Gastroesophageal sphincter (tissue), 4 donors: ENCODE measurements at regions not wholly inside any gene's neighbourhood (a gene's known extent, or its start where the extent isn't known, plus 50 kb on each side); places are given as distances from the start of the nearest gene placed in this dataset.

Source experiments
- ATAC-seq: fragments of 150-250 bp; one replicate; pipeline ENCODE4 v1.9.1; 2016; ENCODE audit warnings: mild to moderate bottlenecking, moderate library complexity
- H3K27ac ChIP-seq, 4 donors: fragments of 200-600 bp; sonication (generic) in 3 of 4; 1 replicate in 3 of 4; 2 replicates in 1 of 4; pipeline ENCODE4 v1.5.1; 2016 to 2019
- H3K27me3 ChIP-seq: fragments of 200-600 bp; sonication (generic); one replicate; pipeline ENCODE4 v1.5.1; 2019
- H3K36me3 ChIP-seq, 2 donors: fragments of 200-600 bp; sonication (generic); one replicate each; pipeline ENCODE4 v1.5.1; 2019; ENCODE audit warnings: control low read depth in 1 of 2
- H3K4me1 ChIP-seq, 3 donors: fragments of 200-600 bp; sonication (generic); 1 replicate in 2 of 3; 2 replicates in 1 of 3; pipeline ENCODE4 v1.5.1; 2016 to 2019; ENCODE audit warnings: control low read depth in 2 of 3
- H3K4me3 ChIP-seq, 2 donors: fragments of 200-600 bp; sonication (generic); one replicate each; pipeline ENCODE4 v1.5.1; 2019; ENCODE audit warnings: mild to moderate bottlenecking in 1 of 2, moderate library complexity in 1 of 2
- H3K9me3 ChIP-seq, 3 donors: fragments of 200-600 bp; sonication (generic); one replicate each; pipeline ENCODE4 v1.5.1; 2017 to 2019; ENCODE audit warnings: control low read depth in 2 of 3
- EP300 ChIP-seq: sonication (generic); formaldehyde crosslinking; IDR thresholded peaks from one replicate; pipeline ENCODE4 v1.6.1; 2017; ENCODE audit warnings: antibody characterized with exemption, mild to moderate bottlenecking
- POLR2A ChIP-seq, 2 donors: fragments of 450-650 bp; IDR thresholded peaks; one replicate each; pipeline ENCODE4 v1.6.1; 2017; ENCODE audit warnings: antibody characterized with exemption in 2 of 2, mild to moderate bottlenecking in 2 of 2, moderate library complexity in 1 of 2
- POLR2AphosphoS5 ChIP-seq: sonication (generic); formaldehyde crosslinking; IDR thresholded peaks from one replicate; pipeline ENCODE4 v1.6.1; 2017; ENCODE audit warnings: antibody characterized with exemption
- WGBS, 2 donors: methylation state at CpG; one replicate each; pipeline ENCODE4 v1.1.5; 2018; ENCODE audit warnings: low coverage in 1 of 2; 5-methylcytosine and 5-hydroxymethylcytosine counted together
- TF ChIP-seq, protein P1 (sequence below), 4 experiments: fragments of 200-600 bp in 2 of 4; fragments of 450-650 bp in 2 of 4; sonication (generic) in 1 of 4; IDR thresholded peaks; one replicate each; pipeline ENCODE4 v1.5.1; 2017 to 2019; ENCODE audit warnings: antibody characterized with exemption in 4 of 4, mild to moderate bottlenecking in 2 of 4, moderate library complexity in 2 of 4

DNA sequence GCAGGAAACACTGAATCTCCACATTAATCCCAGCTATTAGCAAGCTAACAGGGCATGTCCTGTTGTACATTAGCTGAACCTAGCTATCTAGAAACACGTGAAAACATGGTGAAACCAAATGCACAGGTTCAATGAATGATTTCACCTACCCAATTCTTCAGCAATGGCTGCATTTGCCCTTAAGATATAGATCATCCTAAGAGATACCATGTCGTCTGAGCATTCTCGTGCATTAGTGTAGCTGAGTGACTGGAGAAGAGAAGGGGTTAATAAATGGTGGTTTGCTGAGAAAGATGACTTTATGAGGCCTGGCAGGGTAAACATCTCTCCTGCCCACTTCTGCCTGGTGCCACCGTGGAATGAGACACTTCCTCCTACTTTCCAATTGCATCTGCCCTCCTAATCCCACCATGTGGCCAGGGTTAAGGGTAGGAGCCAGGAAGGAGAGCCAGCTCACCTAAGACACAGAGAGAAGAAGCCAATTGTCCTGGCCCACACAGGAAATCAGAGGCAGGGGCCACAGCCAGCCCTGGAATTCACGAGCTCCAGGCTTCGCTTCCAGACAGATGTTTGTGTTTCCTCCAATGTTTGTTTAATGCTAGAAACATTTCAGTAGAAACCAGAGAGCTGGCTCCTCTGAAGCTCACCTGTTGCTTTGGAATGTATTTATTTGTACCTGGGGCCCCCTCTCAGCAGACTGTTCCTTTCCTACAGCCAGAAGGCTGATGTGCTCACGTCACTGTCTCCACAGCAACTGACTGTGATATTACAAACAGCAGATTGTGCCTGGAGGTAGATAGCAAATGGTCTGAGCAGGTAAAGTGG is 126.0 kb upstream of the PARP11 start:
- H3K27me3 ChIP-seq: no peaks in the 10 kb centered on the region
- no peaks in the 10 kb centered on the region for H3K4me1 ChIP-seq
- no peaks in the 10 kb centered on the region for H3K36me3 ChIP-seq
- H3K4me3 ChIP-seq: no peak overlapping the region
- no peak for TF ChIP-seq EP300
- no peak for TF ChIP-seq POLR2A (IDR thresholded peaks at IDR 0.05)
- TF ChIP-seq, protein P1, sequence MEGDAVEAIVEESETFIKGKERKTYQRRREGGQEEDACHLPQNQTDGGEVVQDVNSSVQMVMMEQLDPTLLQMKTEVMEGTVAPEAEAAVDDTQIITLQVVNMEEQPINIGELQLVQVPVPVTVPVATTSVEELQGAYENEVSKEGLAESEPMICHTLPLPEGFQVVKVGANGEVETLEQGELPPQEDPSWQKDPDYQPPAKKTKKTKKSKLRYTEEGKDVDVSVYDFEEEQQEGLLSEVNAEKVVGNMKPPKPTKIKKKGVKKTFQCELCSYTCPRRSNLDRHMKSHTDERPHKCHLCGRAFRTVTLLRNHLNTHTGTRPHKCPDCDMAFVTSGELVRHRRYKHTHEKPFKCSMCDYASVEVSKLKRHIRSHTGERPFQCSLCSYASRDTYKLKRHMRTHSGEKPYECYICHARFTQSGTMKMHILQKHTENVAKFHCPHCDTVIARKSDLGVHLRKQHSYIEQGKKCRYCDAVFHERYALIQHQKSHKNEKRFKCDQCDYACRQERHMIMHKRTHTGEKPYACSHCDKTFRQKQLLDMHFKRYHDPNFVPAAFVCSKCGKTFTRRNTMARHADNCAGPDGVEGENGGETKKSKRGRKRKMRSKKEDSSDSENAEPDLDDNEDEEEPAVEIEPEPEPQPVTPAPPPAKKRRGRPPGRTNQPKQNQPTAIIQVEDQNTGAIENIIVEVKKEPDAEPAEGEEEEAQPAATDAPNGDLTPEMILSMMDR (IDR thresholded peaks at IDR 0.05): no peak
- no peak for TF ChIP-seq POLR2AphosphoS5
- H3K27ac ChIP-seq: no peak overlapping the region
- no peaks in the 10 kb centered on the region for H3K9me3 ChIP-seq
- WGBS, 2 donors: 53 to 70% methylated on average over 6 to 7 of the region's 7 CpGs
- no peak for ATAC-seq

DNA sequence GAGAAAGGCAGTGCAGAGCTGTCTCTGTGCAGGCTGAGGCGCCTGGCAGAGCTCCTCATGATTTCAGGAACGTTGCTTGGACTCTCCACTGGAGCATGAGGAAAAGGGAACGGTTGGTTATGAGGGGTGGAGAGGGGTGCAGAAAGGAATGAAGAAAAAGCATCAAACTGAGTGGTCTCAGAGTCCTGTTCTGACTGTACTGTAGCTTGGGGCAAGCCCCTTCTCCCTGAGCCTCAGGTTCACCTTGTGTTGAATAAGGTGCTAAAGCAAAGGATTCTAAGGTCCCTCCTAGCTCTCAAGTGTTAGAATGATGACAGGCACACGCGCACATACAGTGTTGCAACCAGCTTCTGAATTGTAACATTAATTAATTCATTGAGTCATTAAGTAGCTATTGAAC is 125.2 kb upstream of the PARP11 start:
- ATAC-seq: no peak
- H3K9me3 ChIP-seq: no peaks in the 10 kb centered on the region
- H3K4me1 ChIP-seq: no peaks in the 10 kb centered on the region
- 77 to 100% methylated on average over 2 to 4 of the region's 5 CpGs for WGBS, 2 donors
- no peaks in the 10 kb centered on the region for H3K27me3 ChIP-seq
- H3K27ac ChIP-seq: no peak overlapping the region
- no peak for TF ChIP-seq POLR2A (IDR thresholded peaks at IDR 0.05)
- TF ChIP-seq, protein P1 (IDR thresholded peaks at IDR 0.05): no peak
- TF ChIP-seq EP300: no peak
- no peak for TF ChIP-seq POLR2AphosphoS5
- H3K4me3 ChIP-seq: no peak overlapping the region
- H3K36me3 ChIP-seq: no peaks in the 10 kb centered on the region

DNA sequence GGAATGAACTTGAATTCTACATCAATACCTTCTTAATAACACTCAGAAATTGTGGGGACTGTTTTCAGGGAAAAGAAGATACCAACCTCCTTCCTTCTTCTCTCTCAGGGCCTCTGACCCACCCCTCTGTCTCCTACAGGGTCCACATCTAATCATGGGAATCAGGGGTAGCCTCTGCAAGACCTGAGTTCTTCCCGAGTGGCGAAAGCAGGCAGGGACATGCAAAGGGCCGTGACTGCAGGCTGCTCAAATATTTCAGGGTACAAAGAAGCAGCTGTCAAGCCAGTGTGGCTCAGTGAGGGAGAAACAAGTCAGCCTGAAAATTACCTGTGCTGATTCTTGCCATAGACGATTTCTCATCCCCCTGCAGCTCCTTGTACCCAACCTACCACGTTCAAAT is 123.1 kb upstream of the PARP11 start:
- no peak for TF ChIP-seq POLR2A (IDR thresholded peaks at IDR 0.05)
- TF ChIP-seq, protein P1 (IDR thresholded peaks at IDR 0.05): no peak
- no peaks in the 10 kb centered on the region for H3K4me1 ChIP-seq
- ATAC-seq: no peak
- WGBS, 2 donors: 52 to 66% methylated on average over 2 to 5 of the region's 5 CpGs
- no peaks in the 10 kb centered on the region for H3K36me3 ChIP-seq
- peaks cover 8% of the 10 kb centered on the region for H3K27me3 ChIP-seq
- H3K9me3 ChIP-seq: no peaks in the 10 kb centered on the region
- H3K4me3 ChIP-seq: no peak overlapping the region
- H3K27ac ChIP-seq: no peak overlapping the region

DNA sequence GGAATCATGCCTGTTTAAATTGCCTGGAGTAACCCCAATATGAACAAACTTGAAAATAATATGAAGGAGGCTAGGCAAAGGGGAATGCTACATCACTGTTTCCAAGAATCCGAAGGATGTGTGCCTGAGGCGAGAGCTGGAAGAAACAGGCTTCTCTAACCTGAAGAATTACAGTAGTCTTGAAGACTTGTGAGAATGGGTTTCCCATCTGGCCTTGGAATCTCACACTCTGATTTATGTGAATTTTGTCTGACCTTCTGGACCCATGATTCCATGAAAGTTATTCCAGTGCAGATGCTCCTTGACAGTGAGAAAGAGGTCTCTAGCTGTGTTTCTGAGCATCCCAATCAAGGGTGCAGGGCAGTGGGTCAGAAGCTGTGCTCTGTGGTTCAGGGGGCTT is 122.1 kb upstream of the PARP11 start:
- Histone ChIP-seq H3K4me1 (no peaks in the 10 kb centered on the region), H3K36me3 (no peaks in the 10 kb centered on the region), H3K9me3 (no peaks in the 10 kb centered on the region), H3K27me3 (peaks cover 18% of the 10 kb centered on the region), H3K4me3 (no peak overlapping the region), H3K27ac (no peak overlapping the region)
- no peak for ATAC-seq
- WGBS, 2 donors: 40 to 81% methylated on average over 1 to 2 of the region's 2 CpGs
- no peak for TF ChIP-seq POLR2A (IDR thresholded peaks at IDR 0.05)
- TF ChIP-seq EP300: no peak
- TF ChIP-seq POLR2AphosphoS5: no peak
- TF ChIP-seq, protein P1 (IDR thresholded peaks at IDR 0.05): no peak

DNA sequence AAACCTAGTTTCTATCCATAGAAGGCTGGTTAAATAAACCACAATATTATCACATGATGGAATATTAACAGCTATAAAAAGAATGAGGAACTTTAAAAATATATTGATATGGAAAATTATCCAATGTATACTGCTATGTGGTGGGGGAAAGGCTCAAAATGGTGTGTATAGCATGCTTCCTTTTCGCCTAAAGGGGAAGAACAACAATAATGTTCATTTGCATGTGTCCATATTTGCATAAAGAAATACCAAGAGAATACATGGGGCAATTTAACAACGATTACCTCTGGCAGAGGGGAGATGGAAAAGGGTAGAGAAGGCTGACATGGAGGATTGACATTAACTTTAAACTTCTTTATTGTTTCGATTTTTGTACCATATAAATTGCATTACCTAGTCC is 121.3 kb upstream of the PARP11 start:
- TF ChIP-seq POLR2AphosphoS5 (no peak), EP300 (no peak), POLR2A (IDR thresholded peaks at IDR 0.05) (no peak)
- TF ChIP-seq, protein P1 (IDR thresholded peaks at IDR 0.05): no peak
- Histone ChIP-seq H3K4me3 (no peak overlapping the region), H3K4me1 (no peaks in the 10 kb centered on the region), H3K27ac (no peak overlapping the region), H3K36me3 (no peaks in the 10 kb centered on the region), H3K27me3 (peaks cover 26% of the 10 kb centered on the region), H3K9me3 (no peaks in the 10 kb centered on the region)
- 60 to 70% methylated on average over 3 of the region's 3 CpGs for WGBS, 2 donors
- ATAC-seq: no peak
